Globus pallidus (tissue), 1 donor: ENCODE measurements at regions not wholly inside any gene's neighbourhood (a gene's known extent, or its start where the extent isn't known, plus 50 kb on each side); places are given as distances from the start of the nearest gene placed in this dataset.

Experiments
- DNase-seq: peaks from one replicate; pipeline ENCODE4 v3.0.0-alpha.2; 2015; ENCODE audit warnings: low spot score

- DNase-seq = no peak
Observed at GRCh38 chrX:36947214-36947613, 61.0 kb upstream of the FAM47C start.

GRCh38 chrX:36950495-36951253 is 57.5 kb upstream of the FAM47C start:
- DNase-seq = no peak

GRCh38 chrX:36957425-36958328 is 50.5 kb upstream of the FAM47C start:
- DNase-seq = no peak
